Activated gamma-delta T cell (primary cell): ENCODE measurements at regions not wholly inside any gene's neighbourhood (a gene's known extent, or its start where the extent isn't known, plus 50 kb on each side); places are given as distances from the start of the nearest gene placed in this dataset.

ENCODE experiments used
- DNase-seq: peaks from one replicate; lab custom pipeline; 2025; lab: John Stamatoyannopoulos, UW

GRCh38 chr13:37295573-37295972 lies 190.1 kb upstream of the CSNK1A1L start:
- DNase-seq, result no peak

- no peak for DNase-seq
Observed at GRCh38 chr13:37295071-37295470, 189.6 kb upstream of the CSNK1A1L start.

GRCh38 chr13:37294472-37294871 lies 189.0 kb upstream of the CSNK1A1L start:
- no peak for DNase-seq

- no peak for DNase-seq
Observed at GRCh38 chr13:37293295-37293694, 187.8 kb upstream of the CSNK1A1L start.

GRCh38 chr13:37290716-37291505 lies 185.4 kb upstream of the CSNK1A1L start:
- no peak for DNase-seq

DNA sequence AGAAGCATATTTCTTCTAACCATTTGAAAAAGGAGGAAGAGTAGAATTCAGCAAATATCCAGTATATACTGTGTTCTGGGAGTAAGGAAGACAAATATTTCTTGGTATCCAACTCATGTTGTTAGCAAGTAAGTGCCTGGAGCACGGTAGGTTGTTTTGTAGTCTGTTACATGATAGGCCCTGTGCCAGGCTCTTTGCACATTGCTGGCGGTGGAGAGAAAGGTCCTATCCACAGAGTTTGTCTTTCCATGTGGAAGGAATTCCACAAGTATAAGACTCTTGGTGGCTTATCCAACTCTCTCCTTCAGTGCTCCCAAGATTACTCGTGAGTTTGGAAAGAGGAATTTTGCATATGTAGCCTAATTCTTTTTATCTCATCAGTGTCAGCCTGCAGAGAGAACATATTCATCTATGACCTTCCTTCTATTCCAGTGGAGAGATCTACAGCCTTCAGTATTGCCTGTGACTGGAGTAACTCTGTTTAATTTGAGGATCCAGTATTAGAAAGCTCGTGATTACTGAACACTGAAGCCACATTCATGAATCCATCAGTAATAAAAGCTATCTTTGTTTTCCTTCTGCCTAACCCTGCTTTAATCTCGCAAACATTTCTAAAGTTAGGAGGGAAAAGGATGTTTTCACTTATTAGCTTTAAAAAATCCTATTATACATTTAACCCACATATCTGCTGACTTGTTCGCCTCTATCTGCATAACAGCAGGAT lies 183.9 kb upstream of the CSNK1A1L start:
- no peak for DNase-seq

- DNase-seq, result no peak
Observed at GRCh38 chr13:37288057-37288720, 182.7 kb upstream of the CSNK1A1L start.

GRCh38 chr13:37280231-37280630 lies 174.8 kb upstream of the CSNK1A1L start:
- peak; percentile 9 for DNase-seq

DNA sequence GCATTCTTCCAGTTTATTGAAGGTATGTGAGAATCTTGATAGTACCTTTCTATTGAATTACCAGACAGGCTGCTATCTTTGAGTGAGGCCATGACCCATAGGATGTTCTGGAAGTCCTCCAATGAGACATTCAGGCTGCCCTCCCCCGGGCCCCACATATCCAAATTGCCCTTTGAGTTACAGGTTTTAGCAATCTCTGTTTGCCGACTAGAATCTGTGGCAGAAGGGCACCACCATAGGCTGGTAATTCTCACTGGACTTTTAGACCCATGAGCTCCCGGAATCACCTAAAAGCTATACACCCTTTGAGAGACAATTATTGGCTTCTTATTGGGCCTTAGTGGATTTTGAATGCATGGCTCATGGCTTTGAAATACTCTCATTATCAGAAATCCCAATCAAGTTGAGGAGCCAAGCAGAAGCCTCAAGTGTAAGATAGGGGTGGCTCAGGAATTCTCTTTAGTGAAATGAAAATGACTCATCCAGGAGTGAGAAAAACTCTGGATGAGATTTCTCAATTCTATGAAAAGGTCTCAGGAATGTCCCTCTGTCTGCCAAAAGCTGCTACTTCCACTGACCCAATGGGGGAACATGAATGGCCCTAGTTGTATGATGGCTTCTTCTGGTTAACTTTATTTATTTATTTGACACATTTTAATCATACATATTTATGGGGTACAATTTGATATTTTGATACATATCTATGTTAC lies 172.1 kb upstream of the CSNK1A1L start:
- DNase-seq, result no peak

GRCh38 chr13:37277007-37277406 lies 171.5 kb upstream of the CSNK1A1L start:
- no peak for DNase-seq

GRCh38 chr13:37274569-37275497 lies 169.4 kb upstream of the CSNK1A1L start:
- DNase-seq, result no peak

- no peak for DNase-seq
Observed at GRCh38 chr13:37273836-37274235, 168.4 kb upstream of the CSNK1A1L start.

GRCh38 chr13:37270226-37271001 lies 164.9 kb upstream of the CSNK1A1L start:
- no peak for DNase-seq

GRCh38 chr13:37263871-37264270 lies 158.4 kb upstream of the CSNK1A1L start:
- no peak for DNase-seq

DNA sequence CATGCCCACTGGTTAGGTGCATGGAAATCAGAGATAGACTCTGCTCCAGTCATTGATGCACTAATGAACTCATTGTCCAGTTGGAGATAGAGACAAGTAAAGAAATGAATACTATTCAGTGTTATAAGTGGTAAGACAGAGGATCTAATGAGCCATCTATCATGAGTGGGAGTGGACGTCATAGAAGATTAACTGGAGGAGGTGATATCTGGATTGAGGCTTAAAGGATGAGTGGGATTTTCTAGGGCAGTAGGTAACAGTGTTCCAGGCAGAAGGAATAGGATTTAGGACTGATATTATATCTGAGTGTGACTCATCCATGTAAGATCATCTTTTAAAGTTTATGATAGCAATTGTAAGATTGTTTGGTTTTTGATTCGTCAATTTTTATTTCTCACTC lies 152.2 kb upstream of the CSNK1A1L start:
- DNase-seq, result no peak

- DNase-seq, result no peak
Observed at GRCh38 chr13:37257051-37257450, 151.6 kb upstream of the CSNK1A1L start.

DNA sequence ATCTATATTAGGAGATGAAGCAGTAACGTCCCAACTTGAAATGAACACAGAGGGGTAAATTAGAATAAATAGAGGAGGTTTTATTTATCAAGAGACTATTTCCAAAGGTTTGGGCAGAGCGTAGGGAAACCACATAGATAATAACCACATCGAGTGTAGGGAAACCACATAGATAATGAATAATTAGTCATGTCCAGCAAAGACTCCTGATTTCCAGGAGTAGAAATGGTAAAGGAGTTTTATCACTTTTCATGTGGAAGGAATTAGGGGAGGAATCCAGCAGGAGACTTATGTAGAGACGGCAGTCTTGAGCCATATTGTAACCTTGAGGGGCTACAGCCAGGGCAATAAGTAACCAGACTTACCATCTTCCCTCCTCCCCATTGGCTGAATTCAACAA lies 136.3 kb upstream of the CSNK1A1L start:
- no peak for DNase-seq

DNA sequence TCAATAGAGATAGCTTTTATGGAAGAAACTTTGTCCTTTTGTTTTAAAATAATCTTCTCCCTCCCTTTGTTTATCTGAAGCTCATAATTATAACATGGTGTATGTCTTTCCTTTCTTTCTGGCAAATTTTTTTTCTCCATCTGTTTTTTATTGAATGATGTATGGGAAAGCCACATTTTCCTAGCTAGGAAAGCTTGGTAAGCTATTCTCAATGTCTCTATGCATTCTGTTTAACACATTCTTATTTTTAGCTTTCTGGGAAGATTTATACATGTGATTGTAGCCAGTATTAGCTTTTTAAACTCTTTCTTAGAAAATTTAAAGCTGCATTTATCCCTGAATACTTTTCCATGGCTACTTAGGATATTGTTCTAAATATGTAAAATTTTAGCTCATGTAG lies 124.9 kb upstream of the CSNK1A1L start:
- DNase-seq, result no peak

- no peak for DNase-seq
Observed at GRCh38 chr13:37229931-37230330, 124.5 kb upstream of the CSNK1A1L start.

DNA sequence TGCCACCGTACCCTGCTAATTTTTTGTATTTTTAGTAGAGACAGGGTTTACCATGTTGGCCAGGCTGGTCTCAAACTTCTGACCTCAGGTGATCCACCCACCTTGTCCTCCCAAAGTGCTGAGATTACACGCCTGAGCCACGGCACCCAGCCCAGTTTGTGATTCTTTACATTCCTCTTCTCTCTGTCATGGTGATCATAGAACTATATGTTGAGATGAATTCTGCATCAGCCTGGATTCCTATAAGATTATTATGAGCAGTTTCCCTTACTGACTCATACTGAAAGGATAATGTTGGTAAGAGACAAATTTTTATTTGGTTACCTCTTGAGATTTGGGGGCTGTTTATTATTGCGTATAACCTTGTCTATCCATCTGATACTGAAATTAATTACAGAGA lies 121.5 kb upstream of the CSNK1A1L start:
- no peak for DNase-seq
